ENCODE measurements at regions not wholly inside any gene's neighbourhood (a gene's known extent, or its start where the extent isn't known, plus 50 kb on each side); places are given as distances from the start of the nearest gene placed in this dataset.

- no peak for TF ChIP-seq EZH2 (IDR thresholded peaks at IDR 0.05)
- no peak for TF ChIP-seq POLR2AphosphoS5 (IDR thresholded peaks at IDR 0.05; ENCODE audit: borderline replicate concordance, low read depth, low read length)
Observed at GRCh38 chr6:80519811-80520594, 413.5 kb downstream of the BCKDHB start.
